Panc1 (cell line): ENCODE measurements at regions not wholly inside any gene's neighbourhood (a gene's known extent, or its start where the extent isn't known, plus 50 kb on each side); places are given as distances from the start of the nearest gene placed in this dataset.

ENCODE experiments used
- ATAC-seq: fragments of 200-7000 bp; cut with Tn5 transposase; 2 replicates; pipeline ENCODE4 v1.9.1; 2020; ENCODE audit warnings: mild to moderate bottlenecking, moderate library complexity
- BruUV-seq: library from RNA; stranded (reverse); fragments of 400-500 nt; replicated peaks from 2 replicates; lab custom pipeline; 2021; lab: Mats Ljungman, UMichigan
- CTCF ChIA-PET: fragments of 300-600 bp; sonication (Branson Sonifier 250); formaldehyde crosslinking; loops from one replicate; lab custom pipeline; 2022; ENCODE audit warnings: antibody characterized with exemption; lab: Charles Lee
- POLR2A ChIA-PET: fragments of 300-600 bp; sonication (Branson Sonifier 250); formaldehyde crosslinking; loops from one replicate; lab custom pipeline; 2022; ENCODE audit warnings: antibody characterized with exemption; lab: Charles Lee
- DNase-seq: peaks from one replicate; pipeline ENCODE4 v3.0.0-alpha.2; 2010; ENCODE audit warnings: low read depth, low spot score
- H3K27ac ChIP-seq: 2 replicates; pipeline ENCODE4 v1.5.1; 2011; ENCODE audit warnings: mild to moderate bottlenecking, low read length, inconsistent platforms
- H3K27me3 ChIP-seq: fragments of 200-500 bp; sonication (Bioruptor generic); 2 replicates; pipeline ENCODE4 v1.6.0; 2014; ENCODE audit warnings: low read length, inconsistent platforms; ENCODE audit not compliant: control insufficient read depth, insufficient read depth
- H3K36me3 ChIP-seq: fragments of 200-500 bp; sonication (Bioruptor generic); 2 replicates; pipeline ENCODE4 v1.5.1; 2014; ENCODE audit warnings: inconsistent platforms, mild to moderate bottlenecking, low read length, moderate library complexity; ENCODE audit not compliant: control insufficient read depth, insufficient read depth
- H3K4me1 ChIP-seq: 2 replicates; pipeline ENCODE4 v1.5.1; 2011; ENCODE audit warnings: inconsistent platforms, mild to moderate bottlenecking, low read length, moderate library complexity; ENCODE audit not compliant: control insufficient read depth, insufficient read depth
- H3K4me3 ChIP-seq, 2 experiments: 2 replicates each; pipeline ENCODE4 v1.5.1; 2011 to 2012; ENCODE audit warnings: low read depth in 2 of 2, low read length in 2 of 2, mild to moderate bottlenecking in 2 of 2, inconsistent platforms in 1 of 2, moderate library complexity in 1 of 2
- H3K9me3 ChIP-seq: fragments of 200-500 bp; sonication (Bioruptor generic); 2 replicates; pipeline ENCODE4 v1.5.1; 2014; ENCODE audit warnings: low read depth, mild to moderate bottlenecking, inconsistent platforms, low read length, moderate library complexity; ENCODE audit not compliant: control insufficient read depth, insufficient read depth
- POLR2AphosphoS5 ChIP-seq: IDR thresholded peaks from 2 replicates; pipeline ENCODE4 v1.6.1; 2012; ENCODE audit warnings: mild to moderate bottlenecking, low read depth, low read length, moderate library complexity
- SIN3A ChIP-seq: IDR thresholded peaks from 2 replicates; pipeline ENCODE4 v1.6.1; 2012; ENCODE audit warnings: low read depth, mild to moderate bottlenecking, low read length, moderate library complexity, borderline replicate concordance; ENCODE audit not compliant: insufficient read depth
- TCF7L2 ChIP-seq: IDR thresholded peaks from 2 replicates; pipeline ENCODE4 v1.6.1; 2011; ENCODE audit warnings: mild to moderate bottlenecking, low read depth, low read length, inconsistent platforms
- in situ Hi-C: cut with HindIII; loops from 2 replicates; pipeline ENCODE4 v1.10.0; 2016; ENCODE audit warnings: low sequenced_read_pairs, low pct_unique_long_range_greater_than_20kb
- intact Hi-C: fragments of 100-400 bp; cut with micrococcal nuclease; formaldehyde crosslinking; loops from one replicate; pipeline ENCODE4 v1.10.0; 2022; ENCODE audit not compliant: unreplicated experiment
- TF ChIP-seq, protein P1 (sequence below), 2 experiments: IDR thresholded peaks; 2 replicates each; pipeline ENCODE4 v1.6.1; 2011 to 2012; ENCODE audit warnings: low read depth in 2 of 2, control low read depth in 1 of 2, low read length in 1 of 2, mild to moderate bottlenecking in 1 of 2, moderate library complexity in 1 of 2; ENCODE audit not compliant: insufficient read depth in 1 of 2
- TF ChIP-seq, protein P2 (sequence below): fragments of 450-650 bp; IDR thresholded peaks from 2 replicates; pipeline ENCODE4 v1.5.1; 2017; ENCODE audit warnings: mild to moderate bottlenecking

DNA sequence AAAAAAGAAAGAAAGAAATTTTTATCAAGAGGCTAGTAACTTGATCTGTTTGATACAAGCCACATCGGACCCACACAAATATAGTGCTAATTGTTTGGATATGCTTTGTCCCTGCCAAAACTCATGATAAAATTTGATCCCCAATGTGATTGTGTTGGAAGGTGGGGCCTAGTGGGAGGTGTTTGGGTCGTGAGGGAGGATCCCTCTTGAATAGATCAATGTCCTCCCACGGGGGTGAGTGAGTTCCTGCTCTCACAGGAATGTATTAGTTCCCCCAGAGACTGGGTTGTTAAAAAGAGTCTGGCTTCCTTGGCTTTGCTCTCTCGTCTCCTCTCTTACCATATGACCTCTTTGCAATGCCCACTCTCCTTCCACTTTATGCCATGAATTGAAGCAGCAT is 80.6 kb upstream of the CPLX2 start:
- POLR2A ChIA-PET: no interaction called here
- Histone ChIP-seq H3K27ac (no peak overlapping the region), H3K4me1 (no peaks in the 10 kb centered on the region), H3K27me3 (peaks cover 26% of the 10 kb centered on the region), H3K4me3 (no peak overlapping the region), H3K9me3 (no peaks in the 10 kb centered on the region), H3K36me3 (no peaks in the 10 kb centered on the region)
- in situ Hi-C loops (no loop called here), intact Hi-C loops (no loop called here)
- no peak for TF ChIP-seq POLR2AphosphoS5
- TF ChIP-seq, protein P1, sequence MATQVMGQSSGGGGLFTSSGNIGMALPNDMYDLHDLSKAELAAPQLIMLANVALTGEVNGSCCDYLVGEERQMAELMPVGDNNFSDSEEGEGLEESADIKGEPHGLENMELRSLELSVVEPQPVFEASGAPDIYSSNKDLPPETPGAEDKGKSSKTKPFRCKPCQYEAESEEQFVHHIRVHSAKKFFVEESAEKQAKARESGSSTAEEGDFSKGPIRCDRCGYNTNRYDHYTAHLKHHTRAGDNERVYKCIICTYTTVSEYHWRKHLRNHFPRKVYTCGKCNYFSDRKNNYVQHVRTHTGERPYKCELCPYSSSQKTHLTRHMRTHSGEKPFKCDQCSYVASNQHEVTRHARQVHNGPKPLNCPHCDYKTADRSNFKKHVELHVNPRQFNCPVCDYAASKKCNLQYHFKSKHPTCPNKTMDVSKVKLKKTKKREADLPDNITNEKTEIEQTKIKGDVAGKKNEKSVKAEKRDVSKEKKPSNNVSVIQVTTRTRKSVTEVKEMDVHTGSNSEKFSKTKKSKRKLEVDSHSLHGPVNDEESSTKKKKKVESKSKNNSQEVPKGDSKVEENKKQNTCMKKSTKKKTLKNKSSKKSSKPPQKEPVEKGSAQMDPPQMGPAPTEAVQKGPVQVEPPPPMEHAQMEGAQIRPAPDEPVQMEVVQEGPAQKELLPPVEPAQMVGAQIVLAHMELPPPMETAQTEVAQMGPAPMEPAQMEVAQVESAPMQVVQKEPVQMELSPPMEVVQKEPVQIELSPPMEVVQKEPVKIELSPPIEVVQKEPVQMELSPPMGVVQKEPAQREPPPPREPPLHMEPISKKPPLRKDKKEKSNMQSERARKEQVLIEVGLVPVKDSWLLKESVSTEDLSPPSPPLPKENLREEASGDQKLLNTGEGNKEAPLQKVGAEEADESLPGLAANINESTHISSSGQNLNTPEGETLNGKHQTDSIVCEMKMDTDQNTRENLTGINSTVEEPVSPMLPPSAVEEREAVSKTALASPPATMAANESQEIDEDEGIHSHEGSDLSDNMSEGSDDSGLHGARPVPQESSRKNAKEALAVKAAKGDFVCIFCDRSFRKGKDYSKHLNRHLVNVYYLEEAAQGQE (IDR thresholded peaks at IDR 0.05; ENCODE audit: insufficient read depth in 1 of 2, low read depth in 2 of 2, low read length in 1 of 2): no peak
- TF ChIP-seq, protein P2, sequence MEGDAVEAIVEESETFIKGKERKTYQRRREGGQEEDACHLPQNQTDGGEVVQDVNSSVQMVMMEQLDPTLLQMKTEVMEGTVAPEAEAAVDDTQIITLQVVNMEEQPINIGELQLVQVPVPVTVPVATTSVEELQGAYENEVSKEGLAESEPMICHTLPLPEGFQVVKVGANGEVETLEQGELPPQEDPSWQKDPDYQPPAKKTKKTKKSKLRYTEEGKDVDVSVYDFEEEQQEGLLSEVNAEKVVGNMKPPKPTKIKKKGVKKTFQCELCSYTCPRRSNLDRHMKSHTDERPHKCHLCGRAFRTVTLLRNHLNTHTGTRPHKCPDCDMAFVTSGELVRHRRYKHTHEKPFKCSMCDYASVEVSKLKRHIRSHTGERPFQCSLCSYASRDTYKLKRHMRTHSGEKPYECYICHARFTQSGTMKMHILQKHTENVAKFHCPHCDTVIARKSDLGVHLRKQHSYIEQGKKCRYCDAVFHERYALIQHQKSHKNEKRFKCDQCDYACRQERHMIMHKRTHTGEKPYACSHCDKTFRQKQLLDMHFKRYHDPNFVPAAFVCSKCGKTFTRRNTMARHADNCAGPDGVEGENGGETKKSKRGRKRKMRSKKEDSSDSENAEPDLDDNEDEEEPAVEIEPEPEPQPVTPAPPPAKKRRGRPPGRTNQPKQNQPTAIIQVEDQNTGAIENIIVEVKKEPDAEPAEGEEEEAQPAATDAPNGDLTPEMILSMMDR: no peak
- TF ChIP-seq SIN3A: no peak
- no peak for TF ChIP-seq TCF7L2
- CTCF ChIA-PET: no interaction called here
- ATAC-seq (no peak), DNase-seq (no peak)
- no TSS peak for BruUV-seq

DNA sequence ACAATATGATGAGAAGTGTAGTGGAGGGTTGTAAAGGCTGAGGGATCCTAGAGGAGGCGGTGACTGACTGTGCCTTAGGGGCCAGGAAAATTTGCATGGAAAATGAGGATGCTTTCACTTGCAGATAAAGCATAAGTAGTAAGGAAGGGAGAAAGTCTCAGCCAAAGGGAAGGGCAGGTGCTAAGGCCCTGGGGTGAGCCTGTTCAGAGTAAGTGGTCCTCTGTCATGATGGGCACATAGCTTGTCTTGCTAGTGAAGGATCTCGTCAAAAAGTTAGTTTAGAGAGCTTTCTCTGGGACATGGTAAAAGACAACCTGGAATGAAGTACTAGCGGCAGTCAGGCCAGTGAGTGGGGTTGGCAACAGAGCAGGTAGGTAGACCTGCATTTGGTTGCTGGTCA is 75.4 kb upstream of the CPLX2 start:
- in situ Hi-C loops: no loop called here
- intact Hi-C loops: no loop called here
- Histone ChIP-seq H3K9me3 (no peaks in the 10 kb centered on the region), H3K27me3 (peaks cover 24% of the 10 kb centered on the region), H3K36me3 (no peaks in the 10 kb centered on the region), H3K4me3 (no peak overlapping the region), H3K4me1 (peaks cover 6% of the 10 kb centered on the region; the same call in 1 of the 2 replicates), H3K27ac (no peak overlapping the region)
- BruUV-seq: no TSS peak
- CTCF ChIA-PET: no interaction called here
- ATAC-seq: no peak
- POLR2A ChIA-PET: no interaction called here
- TF ChIP-seq, protein P2: no peak
- TF ChIP-seq, protein P1 (IDR thresholded peaks at IDR 0.05; ENCODE audit: insufficient read depth in 1 of 2, low read depth in 2 of 2, low read length in 1 of 2): peak in 1 of 2 experiments; percentile 9; a peak in 1 of 4 replicates
- no peak for DNase-seq
